Heart left ventricle (tissue), 16 donors: ENCODE measurements at regions not wholly inside any gene's neighbourhood (a gene's known extent, or its start where the extent isn't known, plus 50 kb on each side); places are given as distances from the start of the nearest gene placed in this dataset.
"Not testable (repeated sequence)": the region's sequence is repeated elsewhere in the genome, so short reads cannot be mapped to it uniquely, and the experiment has no call there.

Experiments used
- ATAC-seq, 4 donors: fragments of 200-7000 bp; cut with Tn5 transposase; one replicate each; pipeline ENCODE4 v1.9.1; 2020 to 2022; ENCODE audit warnings: moderate library complexity in 4 of 4, mild to moderate bottlenecking in 3 of 4, moderate number of reproducible peaks in 1 of 4
- DNase-seq, 5 donors: peaks; one replicate each; pipeline ENCODE4 v3.0.0-alpha.2; 2020
- H3K27ac ChIP-seq, 12 donors: fragments of 200-600 bp; sonication (generic) in 4 of 12; one replicate each; pipeline versions ENCODE4 v1.5.0 to v1.8.0; 2016 to 2022; ENCODE audit warnings: mild to moderate bottlenecking in 2 of 12
- H3K27me3 ChIP-seq, 9 donors: fragments of 200-600 bp; sonication (generic) in 2 of 9; one replicate each; pipeline versions ENCODE4 v1.5.1 to v1.8.0; 2016 to 2022; ENCODE audit warnings: mild to moderate bottlenecking in 3 of 9
- H3K36me3 ChIP-seq, 9 donors: fragments of 200-600 bp; sonication (generic) in 2 of 9; one replicate each; pipeline versions ENCODE4 v1.5.0 to v1.8.0; 2018 to 2022; ENCODE audit warnings: mild to moderate bottlenecking in 2 of 9
- H3K4me1 ChIP-seq, 12 donors: fragments of 200-600 bp; sonication (generic) in 4 of 12; one replicate each; pipeline versions ENCODE4 v1.5.0 to v1.8.0; 2016 to 2022; ENCODE audit warnings: mild to moderate bottlenecking in 3 of 12
- H3K4me3 ChIP-seq, 12 donors: fragments of 200-600 bp; sonication (generic) in 4 of 12; one replicate each; pipeline versions ENCODE4 v1.5.0 to v1.8.0; 2017 to 2022; ENCODE audit warnings: mild to moderate bottlenecking in 9 of 12, moderate library complexity in 4 of 12
- H3K9me3 ChIP-seq, 12 donors: fragments of 200-600 bp; sonication (generic) in 4 of 12; one replicate each; pipeline versions ENCODE4 v1.5.0 to v1.8.0; 2016 to 2022; ENCODE audit warnings: mild to moderate bottlenecking in 1 of 12
- CTCF ChIP-seq, 12 donors: fragments of 200-600 bp; sonication (generic) in 4 of 12; IDR thresholded peaks; one replicate each; pipeline versions ENCODE4 v1.5.0 to v1.8.0; 2018 to 2022; ENCODE audit warnings: antibody characterized with exemption in 12 of 12, mild to moderate bottlenecking in 5 of 12
- POLR2A ChIP-seq, 2 donors: fragments of 450-650 bp; IDR thresholded peaks; one replicate each; pipeline ENCODE4 v1.6.1; 2017; ENCODE audit warnings: antibody characterized with exemption in 2 of 2, mild to moderate bottlenecking in 2 of 2, moderate library complexity in 2 of 2
- WGBS, 4 donors: extraction: QIAGEN DNeasy Blood & Tissue Kit in 2 of 4; methylation state at CpG; one replicate each; pipeline versions ENCODE4 v1.1.5 to v1.1.7; 2013 to 2018; 5-methylcytosine and 5-hydroxymethylcytosine counted together
- intact Hi-C, 10 donors: fragments of 100-400 bp; cut with DNase I; formaldehyde crosslinking; loops; one replicate each; pipeline versions ENCODE4 v1.11.1 to v1.14.2; 2022
- donor health status: ischemic (EF 13 %, LVEDD 7.1; RV severe dilation, severe dysfunction).
- donor health status: healthy with polysubstance abuse.
- donor health status: DM: no; HTN: yes; CAD: no.
- donor health status: DM: no; HTN: no; CAD: no.
- donor health status: ischemic (EF 25% LVEDD 6.9; RV normal size, moderate dysfunction).
- donor health status: ischemic (EF 25% LVEDD 5.7; RV mildly dilated, moderate dysfunction).
- donor health status: healthy.
- donor health status: DM: yes; HTN: yes; CAD: no.
- donor health status: ischemic (EF 35%, LVEDD 5.7; RV mildly dilated, moderate dysfunction).
- donor health status: nonischemic (EF 11% LVEDD 7.7; RV severe dilation, severe dysfunction).
- donor health status: DM: yes; HTN: yes; CAD: no.
- donor health status: PGD.
- donor health status: ischemic (EF 29% LVEDD 5.4; RV normal size, mild dysfunction).
- donor health status: nonischemic (EF 23%, LVEDD 6.1; RV moderate dilation, normal function).

- no peak for ATAC-seq
- DNase-seq = no peak
- Histone ChIP-seq H3K27ac (no peak overlapping the region), H3K27me3 (no peaks in the 10 kb centered on the region), H3K36me3 (no peaks in the 10 kb centered on the region), H3K9me3 (peaks cover 0 to 2% (median 0%) of the 10 kb centered on the region in 12 donors), H3K4me3 (no peak overlapping the region), H3K4me1 (peaks cover 0 to 41% (median 21%) of the 10 kb centered on the region in 12 donors)
- TF ChIP-seq POLR2A (IDR thresholded peaks at IDR 0.05) = no peak
- no peak for TF ChIP-seq CTCF (IDR thresholded peaks at IDR 0.05)
- WGBS, 4 donors = 94 to 96% (median 95%) methylated on average over 6 of the region's 6 CpGs
- intact Hi-C loops = no loop called here
These were observed 83.2 kb upstream of the MAP3K1 start for GRCh38 chr5:56732121-56732520.

GRCh38 chr5:56731473-56731872 lies 83.9 kb upstream of the MAP3K1 start:
- H3K27me3 ChIP-seq, H3K36me3 ChIP-seq, DNase-seq, H3K9me3 ChIP-seq, H3K4me3 ChIP-seq, ATAC-seq, intact Hi-C loops, H3K27ac ChIP-seq: not testable (repeated sequence)
- 95 to 98% (median 98%) methylated on average over 2 of the region's 2 CpGs for WGBS, 4 donors
- peaks cover 0 to 35% (median 16%) of the 10 kb centered on the region in 12 donors for H3K4me1 ChIP-seq

- Histone ChIP-seq H3K9me3 (peaks cover 0 to 2% (median 0%) of the 10 kb centered on the region in 12 donors), H3K4me1 (peaks cover 0 to 15% (median 7%) of the 10 kb centered on the region in 12 donors), H3K27me3 (no peaks in the 10 kb centered on the region), H3K27ac (no peak overlapping the region), H3K4me3 (no peak overlapping the region), H3K36me3 (no peaks in the 10 kb centered on the region)
- WGBS, 4 donors = 90 to 100% (median 97%) methylated on average over 1 of the region's 1 CpG
- no peak for ATAC-seq
- intact Hi-C loops = no loop called here
- DNase-seq = no peak
- no peak for TF ChIP-seq POLR2A (IDR thresholded peaks at IDR 0.05)
- TF ChIP-seq CTCF (IDR thresholded peaks at IDR 0.05) = no peak
These were observed 85.9 kb upstream of the MAP3K1 start for GRCh38 chr5:56729488-56729887.

GRCh38 chr5:56725711-56726411 lies 89.5 kb upstream of the MAP3K1 start:
- H3K27ac ChIP-seq = peak overlapping the region in 1 of 12 donors; percentile 15
- H3K36me3 ChIP-seq = no peaks in the 10 kb centered on the region
- TF ChIP-seq POLR2A (IDR thresholded peaks at IDR 0.05) (no peak), CTCF (IDR thresholded peaks at IDR 0.05) (no peak)
- intact Hi-C loops = no loop called here
- ATAC-seq (no peak), DNase-seq (no peak)
- WGBS, 4 donors = 77 to 80% (median 79%) methylated on average over 8 of the region's 8 CpGs
- no peaks in the 10 kb centered on the region for H3K27me3 ChIP-seq
- H3K4me3 ChIP-seq = no peak overlapping the region
- H3K9me3 ChIP-seq = no peaks in the 10 kb centered on the region
- H3K4me1 ChIP-seq = no peaks in the 10 kb centered on the region

- DNase-seq, intact Hi-C loops, H3K27me3 ChIP-seq, H3K27ac ChIP-seq, H3K36me3 ChIP-seq, H3K4me1 ChIP-seq, H3K4me3 ChIP-seq, ATAC-seq, H3K9me3 ChIP-seq: not testable (repeated sequence)
- WGBS, 4 donors = 95 to 100% (median 97%) methylated on average over 4 of the region's 4 CpGs
These were observed 90.5 kb upstream of the MAP3K1 start for GRCh38 chr5:56724857-56725256.
